Effector memory CD4-positive, alpha-beta T cell (primary cell): ENCODE measurements at regions not wholly inside any gene's neighbourhood (a gene's known extent, or its start where the extent isn't known, plus 50 kb on each side); places are given as distances from the start of the nearest gene placed in this dataset.

Experiments used
- DNase-seq, 3 donors: peaks; one replicate each; pipeline ENCODE4 v3.0.0-alpha.2; 2020
- H3K27ac ChIP-seq: 2 replicates; pipeline ENCODE4 v1.7.0; 2013; ENCODE audit warnings: mild to moderate bottlenecking, low read length, moderate library complexity; ENCODE audit not compliant: insufficient read depth, poor library complexity, severe bottlenecking
- H3K27me3 ChIP-seq: replicated peaks from 2 replicates; pipeline ENCODE4 v1.7.0; 2013; ENCODE audit warnings: mild to moderate bottlenecking, low read length; ENCODE audit not compliant: insufficient read depth, control insufficient read depth, poor library complexity, severe bottlenecking
- H3K36me3 ChIP-seq: 2 replicates; pipeline ENCODE4 v1.7.0; 2013; ENCODE audit warnings: mild to moderate bottlenecking, low read length, moderate library complexity; ENCODE audit not compliant: control insufficient read depth, insufficient read depth
- H3K4me1 ChIP-seq: 2 replicates; pipeline ENCODE4 v1.7.0; 2013; ENCODE audit warnings: low read length, mild to moderate bottlenecking; ENCODE audit not compliant: control insufficient read depth, insufficient read depth, poor library complexity, severe bottlenecking
- H3K4me3 ChIP-seq: 2 replicates; pipeline ENCODE4 v1.7.0; 2013; ENCODE audit warnings: low read length, low read depth, mild to moderate bottlenecking; ENCODE audit not compliant: insufficient read depth, poor library complexity, severe bottlenecking
- H3K9me3 ChIP-seq: 2 replicates; pipeline ENCODE4 v1.7.0; 2013; ENCODE audit warnings: mild to moderate bottlenecking, low read length, moderate library complexity; ENCODE audit not compliant: control insufficient read depth

DNA sequence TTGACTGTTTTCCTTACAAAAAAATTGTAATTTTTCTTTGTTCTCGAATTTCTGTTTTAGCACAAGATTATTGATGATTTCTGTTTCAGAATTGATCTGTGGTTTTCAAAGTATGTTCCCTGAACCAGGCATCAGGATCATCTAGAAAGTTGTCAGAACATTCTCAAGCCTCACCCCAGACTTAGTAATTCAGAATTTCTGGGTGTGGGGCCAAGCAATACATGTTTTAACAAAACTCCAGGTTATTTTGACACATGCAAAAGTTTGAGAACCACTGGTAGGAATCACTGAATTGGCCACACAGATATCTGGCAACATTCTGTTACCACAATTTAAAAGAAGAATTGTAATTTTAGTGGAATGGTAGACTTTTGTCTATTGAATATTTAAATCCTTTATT lies 1173.9 kb upstream of the LRRTM3 start:
- Histone ChIP-seq H3K36me3 (no peaks in the 10 kb centered on the region), H3K4me1 (no peaks in the 10 kb centered on the region), H3K27me3 (no peaks in the 10 kb centered on the region), H3K9me3 (no peaks in the 10 kb centered on the region), H3K4me3 (no peak overlapping the region), H3K27ac (no peak overlapping the region)
- DNase-seq = no peak

DNA sequence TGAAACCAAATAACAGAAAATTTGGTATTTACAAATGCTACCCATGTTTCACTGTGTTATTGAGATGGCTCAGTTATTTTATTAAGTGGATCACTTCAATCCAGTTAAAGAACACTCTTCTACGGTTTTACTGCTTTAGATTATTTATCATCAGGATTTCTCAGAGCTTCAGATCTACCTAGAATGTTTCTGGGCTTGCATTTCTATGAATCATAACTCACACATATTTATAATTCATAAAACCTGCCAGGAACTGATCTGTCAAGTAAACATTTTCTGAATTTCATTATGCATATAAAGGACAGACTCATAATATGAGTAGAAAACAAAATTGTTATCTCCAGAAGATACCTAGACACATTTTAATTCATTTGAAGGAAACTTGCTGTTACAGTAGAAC lies 1172.3 kb upstream of the LRRTM3 start:
- DNase-seq = no peak
- Histone ChIP-seq H3K9me3 (no peaks in the 10 kb centered on the region), H3K36me3 (no peaks in the 10 kb centered on the region), H3K27ac (no peak overlapping the region), H3K27me3 (no peaks in the 10 kb centered on the region), H3K4me1 (no peaks in the 10 kb centered on the region), H3K4me3 (no peak overlapping the region)

DNA sequence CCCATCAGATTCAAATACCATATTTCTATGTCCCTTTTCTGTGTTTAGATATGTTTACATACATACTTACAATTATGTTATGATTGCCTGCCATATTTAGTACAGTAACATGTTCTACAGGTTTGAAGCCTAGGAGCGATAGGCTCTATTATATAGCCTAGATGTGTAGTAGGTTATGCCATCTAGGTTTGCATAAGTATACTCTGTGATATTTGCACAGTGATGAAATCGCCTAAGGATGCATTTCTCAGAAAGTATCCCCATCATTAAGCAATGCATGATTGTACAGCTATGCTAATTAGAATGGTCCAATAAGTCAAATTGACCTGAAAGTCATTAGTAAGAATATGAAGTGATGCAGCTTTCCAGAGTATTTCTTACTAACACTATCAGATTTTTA lies 1171.7 kb upstream of the LRRTM3 start:
- Histone ChIP-seq H3K9me3 (no peaks in the 10 kb centered on the region), H3K4me1 (no peaks in the 10 kb centered on the region), H3K4me3 (no peak overlapping the region), H3K27ac (no peak overlapping the region), H3K27me3 (no peaks in the 10 kb centered on the region), H3K36me3 (no peaks in the 10 kb centered on the region)
- no peak for DNase-seq

DNA sequence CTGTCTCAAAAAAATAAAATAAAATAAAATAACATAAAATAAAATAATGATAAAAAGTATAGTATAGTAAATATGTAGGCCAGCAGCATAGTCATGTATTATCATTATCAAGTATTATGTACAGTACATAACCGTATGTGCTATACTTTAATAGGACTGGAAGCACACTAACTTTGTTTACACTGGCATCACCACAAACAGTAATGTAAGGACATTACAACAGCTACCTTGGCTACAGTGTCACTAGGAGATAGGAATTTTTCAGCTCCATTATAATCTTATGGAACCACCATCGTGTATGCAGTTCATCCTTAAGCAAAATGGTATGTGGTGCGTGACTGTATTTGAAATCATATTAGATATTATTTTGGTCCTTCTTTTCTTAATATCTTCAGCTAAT lies 1163.5 kb upstream of the LRRTM3 start:
- Histone ChIP-seq H3K36me3 (no peaks in the 10 kb centered on the region), H3K4me1 (no peaks in the 10 kb centered on the region), H3K27ac (no peak overlapping the region), H3K9me3 (no peaks in the 10 kb centered on the region), H3K27me3 (no peaks in the 10 kb centered on the region), H3K4me3 (no peak overlapping the region)
- no peak for DNase-seq

DNA sequence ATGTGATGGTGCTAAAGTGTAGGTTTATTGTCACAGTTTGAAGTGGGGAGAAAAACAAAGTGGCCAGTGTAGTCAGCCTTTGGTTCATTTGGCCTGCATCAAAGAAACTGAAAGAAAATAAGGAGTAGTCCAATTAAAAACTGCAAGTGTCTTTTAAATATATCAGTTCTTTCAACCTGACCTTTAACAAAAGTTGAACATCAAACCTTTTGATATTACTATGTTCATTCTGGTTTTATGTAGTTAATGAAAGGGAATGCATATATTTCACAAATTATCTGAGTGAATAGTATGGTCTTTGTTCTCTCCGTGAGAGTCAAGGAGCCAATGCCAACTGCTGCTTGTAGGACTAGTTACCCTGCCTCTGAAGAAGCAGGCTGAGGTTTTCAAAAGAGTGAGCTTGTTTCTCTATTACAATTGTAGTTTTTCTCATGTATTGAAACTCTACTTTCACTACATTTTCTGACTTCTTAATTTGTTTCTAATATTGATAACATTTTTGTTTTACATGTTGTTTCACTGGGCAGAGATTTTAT lies 1160.8 kb upstream of the LRRTM3 start:
- DNase-seq = no peak
- H3K27ac ChIP-seq = no peak overlapping the region
- H3K4me1 ChIP-seq = no peaks in the 10 kb centered on the region
- no peak overlapping the region for H3K4me3 ChIP-seq
- H3K9me3 ChIP-seq = no peaks in the 10 kb centered on the region
- H3K36me3 ChIP-seq = no peaks in the 10 kb centered on the region
- no peaks in the 10 kb centered on the region for H3K27me3 ChIP-seq

DNA sequence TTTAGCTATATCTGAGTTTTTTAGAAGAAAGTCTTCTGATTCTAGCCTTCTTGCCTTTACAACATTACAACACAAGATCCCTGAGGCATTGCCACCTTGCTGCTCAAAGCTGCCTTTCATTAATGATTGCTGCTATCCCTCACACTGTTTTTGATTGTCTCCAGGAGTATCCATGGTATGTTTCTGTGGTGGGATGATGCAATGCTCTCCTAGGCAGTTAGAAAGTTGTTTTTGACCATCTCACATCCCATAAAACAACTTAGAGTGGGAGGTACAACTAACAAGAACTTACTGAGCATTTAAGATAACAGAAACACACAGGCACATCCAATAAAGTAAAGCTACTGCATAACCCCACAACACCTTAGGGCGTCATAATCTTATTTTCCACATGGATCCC lies 1156.0 kb upstream of the LRRTM3 start:
- DNase-seq = no peak

DNA sequence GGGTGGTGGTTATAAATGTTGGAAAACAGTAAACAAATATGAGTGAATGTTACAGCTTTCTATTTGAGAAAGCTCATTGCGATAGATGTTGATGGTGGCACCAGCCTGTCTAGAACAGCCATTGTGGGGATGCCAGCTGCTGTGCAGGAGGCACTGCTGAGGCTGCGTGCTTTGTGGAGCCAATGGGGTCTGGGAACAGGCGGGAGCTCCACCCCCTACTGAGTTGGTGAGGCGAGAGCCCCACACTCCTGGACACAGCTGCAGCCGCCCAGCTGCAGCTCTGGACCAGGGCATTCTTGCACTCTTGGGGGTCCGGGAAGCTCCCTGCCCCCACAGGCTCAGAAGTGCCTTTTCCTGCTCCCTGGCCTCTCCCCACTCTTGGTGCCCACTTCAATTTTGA lies 1147.1 kb upstream of the LRRTM3 start:
- no peak for DNase-seq
- no peaks in the 10 kb centered on the region for H3K27me3 ChIP-seq
- no peak overlapping the region for H3K4me3 ChIP-seq
- H3K9me3 ChIP-seq = no peaks in the 10 kb centered on the region
- H3K4me1 ChIP-seq = no peaks in the 10 kb centered on the region
- no peaks in the 10 kb centered on the region for H3K36me3 ChIP-seq
- no peak overlapping the region for H3K27ac ChIP-seq

More for the DNA sequence above, 1156.0 kb upstream of the LRRTM3 start:
- no peak overlapping the region for H3K27ac ChIP-seq
- no peaks in the 10 kb centered on the region for H3K27me3 ChIP-seq
- no peak overlapping the region for H3K4me3 ChIP-seq
- no peaks in the 10 kb centered on the region for H3K36me3 ChIP-seq
- no peaks in the 10 kb centered on the region for H3K4me1 ChIP-seq
- no peaks in the 10 kb centered on the region for H3K9me3 ChIP-seq

DNA sequence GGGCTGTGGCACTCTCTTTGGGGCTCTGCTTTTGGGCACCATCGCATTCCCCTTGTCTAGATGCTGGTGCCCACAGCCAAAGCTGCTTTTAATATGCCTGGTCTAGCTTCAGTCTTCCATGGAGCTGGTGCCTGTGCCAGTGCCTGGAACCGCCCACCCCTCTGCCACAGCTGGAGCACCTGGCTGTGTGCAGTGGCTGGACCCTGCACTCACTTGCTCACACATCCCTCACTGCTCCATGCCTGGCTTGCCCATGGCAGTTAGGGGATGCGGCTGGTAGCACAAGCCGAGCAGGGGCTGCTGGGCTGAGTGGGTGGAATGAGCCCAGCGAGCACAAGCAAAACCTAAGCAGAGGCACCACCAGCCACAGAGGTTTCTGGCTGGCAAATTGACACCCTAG lies 1145.9 kb upstream of the LRRTM3 start:
- Histone ChIP-seq H3K9me3 (no peaks in the 10 kb centered on the region), H3K27ac (no peak overlapping the region), H3K36me3 (no peaks in the 10 kb centered on the region), H3K27me3 (no peaks in the 10 kb centered on the region), H3K4me3 (no peak overlapping the region), H3K4me1 (no peaks in the 10 kb centered on the region)
- no peak for DNase-seq

DNA sequence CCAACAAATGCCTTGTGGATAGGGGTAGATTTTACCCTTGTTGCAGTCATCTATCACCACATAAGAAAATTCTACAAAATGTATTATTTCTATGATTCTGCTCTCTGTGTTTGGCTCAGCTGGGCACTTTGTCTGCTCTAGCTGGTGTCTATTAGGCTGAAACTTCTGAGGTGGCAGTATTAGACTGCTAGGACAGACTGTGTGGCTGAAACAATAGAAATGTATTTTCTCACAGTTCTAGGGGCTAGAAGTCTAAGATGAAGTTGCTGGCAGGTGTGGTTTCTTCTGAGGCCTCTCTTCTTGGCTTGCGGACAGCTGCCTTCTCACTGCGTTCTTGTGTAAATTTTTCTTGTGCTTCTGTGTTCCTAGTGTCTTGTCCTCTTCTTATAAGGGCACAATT lies 1139.6 kb upstream of the LRRTM3 start:
- Histone ChIP-seq H3K27me3 (no peaks in the 10 kb centered on the region), H3K4me1 (no peaks in the 10 kb centered on the region), H3K27ac (no peak overlapping the region), H3K36me3 (no peaks in the 10 kb centered on the region), H3K9me3 (no peaks in the 10 kb centered on the region), H3K4me3 (no peak overlapping the region)
- DNase-seq = no peak

DNA sequence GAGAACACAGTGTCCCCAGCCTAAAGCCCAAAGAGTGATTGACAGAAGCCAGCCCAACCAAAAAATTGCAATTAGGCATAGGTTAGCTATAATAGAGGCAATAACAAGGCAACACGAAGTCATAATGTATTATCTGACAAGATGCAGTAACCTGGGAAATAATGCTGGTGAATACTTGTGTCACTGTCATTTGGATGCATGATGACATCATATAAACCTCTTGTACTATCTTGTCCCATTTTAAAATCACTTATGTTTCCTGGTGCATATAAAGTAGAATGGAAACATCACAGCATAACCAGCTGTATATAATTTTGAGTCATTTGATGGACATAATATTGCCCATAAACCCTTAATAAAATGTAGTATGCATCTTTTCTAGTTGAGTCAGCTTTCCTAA lies 1138.3 kb upstream of the LRRTM3 start:
- H3K4me3 ChIP-seq = no peak overlapping the region
- H3K36me3 ChIP-seq = no peaks in the 10 kb centered on the region
- H3K27me3 ChIP-seq = no peaks in the 10 kb centered on the region
- DNase-seq = no peak
- H3K27ac ChIP-seq = no peak overlapping the region
- H3K9me3 ChIP-seq = no peaks in the 10 kb centered on the region
- H3K4me1 ChIP-seq = no peaks in the 10 kb centered on the region

DNA sequence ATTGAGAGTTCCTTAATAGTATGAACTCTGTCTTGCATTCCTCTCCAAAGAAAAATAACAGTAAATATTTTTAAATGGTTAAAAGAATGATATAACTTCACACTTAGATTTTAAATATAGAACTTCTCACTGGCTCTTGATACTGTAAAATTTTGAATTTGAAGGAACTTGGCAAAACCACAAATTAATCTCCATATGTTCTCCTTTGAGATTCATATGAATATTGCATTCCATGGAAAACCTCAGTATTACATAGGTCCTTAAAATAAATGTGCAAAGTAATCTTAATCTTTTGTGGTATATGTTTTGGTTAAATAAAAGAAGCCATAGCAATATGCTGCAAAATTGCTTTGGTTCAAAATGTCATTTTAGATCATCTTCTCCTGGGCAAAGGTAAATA lies 1137.6 kb upstream of the LRRTM3 start:
- Histone ChIP-seq H3K9me3 (no peaks in the 10 kb centered on the region), H3K27ac (no peak overlapping the region), H3K27me3 (no peaks in the 10 kb centered on the region), H3K36me3 (no peaks in the 10 kb centered on the region), H3K4me3 (no peak overlapping the region), H3K4me1 (no peaks in the 10 kb centered on the region)
- DNase-seq = no peak
